NB4 (cell line): ENCODE measurements at regions not wholly inside any gene's neighbourhood (a gene's known extent, or its start where the extent isn't known, plus 50 kb on each side); places are given as distances from the start of the nearest gene placed in this dataset.

ENCODE experiments used
- MAX ChIP-seq: IDR thresholded peaks from 2 replicates; pipeline ENCODE4 v1.6.1; 2011; ENCODE audit warnings: low read depth, low read length
- POLR2A ChIP-seq: IDR thresholded peaks from 2 replicates; pipeline ENCODE4 v1.6.1; 2011; ENCODE audit warnings: mild to moderate bottlenecking; ENCODE audit not compliant: insufficient read length; ENCODE audit errors: extremely low read depth

GRCh38 chr17:63364387-63364786 lies 81.7 kb downstream of the CYB561 start:
- TF ChIP-seq POLR2A, result no peak
- no peak for TF ChIP-seq MAX
